Astrocyte (in vitro differentiated cells and primary cell): ENCODE measurements at regions not wholly inside any gene's neighbourhood (a gene's known extent, or its start where the extent isn't known, plus 50 kb on each side); places are given as distances from the start of the nearest gene placed in this dataset.

Experiments used
- DNase-seq: peaks from one replicate; pipeline ENCODE4 v3.0.0-alpha.2; 2010; ENCODE audit warnings: low read depth
- FAIRE-seq: peaks from 2 replicates; lab custom pipeline; 2011; peaks lifted over from hg19 to GRCh38; lab: Jason Lieb, UNC
- H2AFZ ChIP-seq: 2 replicates; pipeline ENCODE4 v1.6.0; 2012; ENCODE audit warnings: low read depth, low read length, inconsistent platforms
- H3K27ac ChIP-seq: 2 replicates; pipeline ENCODE4 v1.5.1; 2011; ENCODE audit warnings: low read depth, low read length, inconsistent platforms
- H3K27me3 ChIP-seq: 2 replicates; pipeline ENCODE4 v1.6.0; 2011; ENCODE audit warnings: low read length, inconsistent platforms; ENCODE audit not compliant: insufficient read depth
- H3K36me3 ChIP-seq: 2 replicates; pipeline ENCODE4 v1.5.1; 2011; ENCODE audit warnings: low read length, inconsistent platforms; ENCODE audit not compliant: insufficient read depth
- H3K4me1 ChIP-seq: 2 replicates; pipeline ENCODE4 v1.5.1; 2011; ENCODE audit warnings: low read length, inconsistent platforms; ENCODE audit not compliant: insufficient read depth
- H3K4me2 ChIP-seq: 2 replicates; pipeline ENCODE4 v1.6.0; 2012; ENCODE audit warnings: low read length, inconsistent platforms
- H3K4me3 ChIP-seq: 2 replicates; pipeline ENCODE4 v1.5.1; 2011; ENCODE audit warnings: low read depth, mild to moderate bottlenecking, low read length, inconsistent platforms; ENCODE audit not compliant: insufficient read depth
- H3K79me2 ChIP-seq: 2 replicates; pipeline ENCODE4 v1.6.0; 2012; ENCODE audit warnings: mild to moderate bottlenecking, low read length, inconsistent platforms; ENCODE audit not compliant: insufficient read depth
- H3K9ac ChIP-seq: 2 replicates; pipeline ENCODE4 v1.6.0; 2012; ENCODE audit warnings: mild to moderate bottlenecking, low read length, inconsistent platforms
- H3K9me3 ChIP-seq: 2 replicates; pipeline ENCODE4 v1.5.1; 2012; ENCODE audit warnings: low read depth, mild to moderate bottlenecking, low read length, inconsistent platforms; ENCODE audit not compliant: insufficient read depth
- H4K20me1 ChIP-seq: 2 replicates; pipeline ENCODE4 v1.6.0; 2012; ENCODE audit warnings: low read length, inconsistent platforms; ENCODE audit not compliant: insufficient read depth
- H3K27ac Mint-ChIP-seq: one replicate; pipeline ENCODE4 v1.8.0; 2021; ENCODE audit warnings: mild to moderate bottlenecking, mixed read lengths; ENCODE audit not compliant: unreplicated experiment
- H3K27me3 Mint-ChIP-seq: one replicate; pipeline ENCODE4 v1.8.0; 2021; ENCODE audit warnings: low read depth, mixed read lengths; ENCODE audit not compliant: unreplicated experiment
- H3K36me3 Mint-ChIP-seq: one replicate; pipeline ENCODE4 v1.8.0; 2021; ENCODE audit warnings: low read depth, mixed read lengths; ENCODE audit not compliant: unreplicated experiment
- H3K4me1 Mint-ChIP-seq: one replicate; pipeline ENCODE4 v1.8.0; 2021; ENCODE audit warnings: low read depth, mixed read lengths; ENCODE audit not compliant: unreplicated experiment
- H3K4me3 Mint-ChIP-seq: one replicate; pipeline ENCODE4 v1.8.0; 2021; ENCODE audit warnings: mild to moderate bottlenecking, moderate library complexity, mixed read lengths; ENCODE audit not compliant: unreplicated experiment
- H3K9me3 Mint-ChIP-seq: one replicate; pipeline ENCODE4 v1.8.0; 2021; ENCODE audit warnings: mild to moderate bottlenecking, mixed read lengths; ENCODE audit not compliant: unreplicated experiment
- CTCF ChIP-seq: IDR thresholded peaks from 2 replicates; pipeline ENCODE4 v1.5.1; 2011; ENCODE audit warnings: low read depth, mild to moderate bottlenecking, inconsistent platforms, low read length, moderate library complexity; ENCODE audit not compliant: insufficient read depth
- EZH2 ChIP-seq: IDR thresholded peaks from 2 replicates; pipeline ENCODE4 v1.6.1; 2012; ENCODE audit warnings: mild to moderate bottlenecking, low read length, inconsistent platforms; ENCODE audit not compliant: insufficient read depth

- Histone ChIP-seq H2AFZ (no peak overlapping the region), H3K4me1 (peaks cover 5% of the 10 kb centered on the region), H3K9ac (no peak overlapping the region), H3K9me3 (no peaks in the 10 kb centered on the region), H3K36me3 (no peaks in the 10 kb centered on the region), H3K4me2 (no peak overlapping the region), H3K27me3 (peaks cover 2% of the 10 kb centered on the region), H3K79me2 (no peaks in the 10 kb centered on the region), H3K27ac (no peak overlapping the region), H4K20me1 (no peaks in the 10 kb centered on the region), H3K4me3 (no peak overlapping the region)
- Mint-ChIP-seq H3K36me3 (no peaks in the 10 kb centered on the region), H3K4me1 (peaks cover 3% of the 10 kb centered on the region), H3K4me3 (no peak overlapping the region), H3K9me3 (no peaks in the 10 kb centered on the region), H3K27ac (no peak overlapping the region), H3K27me3 (peaks cover 41% of the 10 kb centered on the region)
- DNase-seq: no peak
- TF ChIP-seq CTCF: no peak
- TF ChIP-seq EZH2: no peak
- FAIRE-seq: no peak
Measured at GRCh38 chr14:100663761-100664052, 63.0 kb upstream of the DLK1 start.

- no peak for FAIRE-seq
- no peak overlapping the region for H3K4me2 ChIP-seq
- no peak overlapping the region for H3K9ac ChIP-seq
- H4K20me1 ChIP-seq: no peaks in the 10 kb centered on the region
- DNase-seq: no peak
- Mint-ChIP-seq H3K9me3 (no peaks in the 10 kb centered on the region), H3K27me3 (peaks cover 39% of the 10 kb centered on the region), H3K27ac (no peak overlapping the region), H3K4me3 (no peak overlapping the region), H3K36me3 (no peaks in the 10 kb centered on the region), H3K4me1 (peaks cover 3% of the 10 kb centered on the region)
- H3K4me3 ChIP-seq: no peak overlapping the region
- no peak overlapping the region for H3K27ac ChIP-seq
- H3K4me1 ChIP-seq: peaks cover 5% of the 10 kb centered on the region
- H3K79me2 ChIP-seq: no peaks in the 10 kb centered on the region
- H3K9me3 ChIP-seq: no peaks in the 10 kb centered on the region
- TF ChIP-seq EZH2 (no peak), CTCF (no peak)
- peaks cover 2% of the 10 kb centered on the region for H3K27me3 ChIP-seq
- no peak overlapping the region for H2AFZ ChIP-seq
- no peaks in the 10 kb centered on the region for H3K36me3 ChIP-seq
Measured at GRCh38 chr14:100664231-100664630, 62.5 kb upstream of the DLK1 start.

- H3K4me2 ChIP-seq: peak overlapping the region; percentile 39
- FAIRE-seq (no peak), DNase-seq (peak; percentile 45)
Measured at GRCh38 chr14:100664841-100665510, 61.7 kb upstream of the DLK1 start.

More at GRCh38 chr14:100664841-100665510, 61.7 kb upstream of the DLK1 start:
- Histone ChIP-seq H2AFZ (peak overlapping the region; percentile 1), H3K79me2 (no peaks in the 10 kb centered on the region), H3K27ac (no peak overlapping the region), H3K9me3 (no peaks in the 10 kb centered on the region), H3K36me3 (no peaks in the 10 kb centered on the region), H3K27me3 (peaks cover 4% of the 10 kb centered on the region), H3K4me1 (peaks cover 5% of the 10 kb centered on the region), H4K20me1 (no peaks in the 10 kb centered on the region), H3K4me3 (no peak overlapping the region), H3K9ac (no peak overlapping the region)
- Mint-ChIP-seq H3K9me3 (no peaks in the 10 kb centered on the region), H3K27ac (no peak overlapping the region), H3K4me1 (peaks cover 6% of the 10 kb centered on the region), H3K4me3 (no peak overlapping the region), H3K27me3 (peaks cover 45% of the 10 kb centered on the region), H3K36me3 (no peaks in the 10 kb centered on the region)
- TF ChIP-seq EZH2 (no peak), CTCF (no peak)
